DOHH2 (cell line): ENCODE measurements at regions not wholly inside any gene's neighbourhood (a gene's known extent, or its start where the extent isn't known, plus 50 kb on each side); places are given as distances from the start of the nearest gene placed in this dataset.

ENCODE experiments used
- EZH2phosphoT487 ChIP-seq: fragments of 200-600 bp; sonication (generic); IDR thresholded peaks from 2 replicates; pipeline ENCODE4 v1.6.1; 2017; ENCODE audit warnings: borderline replicate concordance, mild to moderate bottlenecking, antibody characterized with exemption, low read length, moderate library complexity, mixed read lengths
- TF ChIP-seq, protein P1 (sequence below): fragments of 200-600 bp; sonication (generic); IDR thresholded peaks from one replicate; pipeline ENCODE4 v1.5.1; 2014; ENCODE audit warnings: antibody characterized with exemption, mild to moderate bottlenecking, low read depth, low read length; ENCODE audit not compliant: poor library complexity, severe bottlenecking

DNA sequence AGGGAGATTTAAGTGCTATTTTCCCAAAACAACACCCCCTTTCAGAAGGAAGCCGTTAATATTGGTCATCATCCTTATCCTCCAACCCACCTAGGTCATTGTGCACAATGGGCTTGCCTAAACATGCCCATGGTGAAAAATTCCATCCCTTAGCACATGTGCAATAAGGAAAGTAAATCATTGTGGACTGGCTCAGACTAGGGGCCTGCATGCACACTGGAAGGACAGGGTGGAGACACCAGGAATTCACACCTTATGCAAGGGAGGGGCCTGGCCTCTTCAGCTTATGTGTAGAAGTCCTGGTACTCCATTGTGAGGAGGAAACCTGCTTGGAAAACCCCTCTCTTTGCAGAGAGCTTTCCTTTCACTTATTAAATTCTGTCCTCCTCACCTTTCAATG is 311.4 kb upstream of the NDST4 start:
- TF ChIP-seq, protein P1, sequence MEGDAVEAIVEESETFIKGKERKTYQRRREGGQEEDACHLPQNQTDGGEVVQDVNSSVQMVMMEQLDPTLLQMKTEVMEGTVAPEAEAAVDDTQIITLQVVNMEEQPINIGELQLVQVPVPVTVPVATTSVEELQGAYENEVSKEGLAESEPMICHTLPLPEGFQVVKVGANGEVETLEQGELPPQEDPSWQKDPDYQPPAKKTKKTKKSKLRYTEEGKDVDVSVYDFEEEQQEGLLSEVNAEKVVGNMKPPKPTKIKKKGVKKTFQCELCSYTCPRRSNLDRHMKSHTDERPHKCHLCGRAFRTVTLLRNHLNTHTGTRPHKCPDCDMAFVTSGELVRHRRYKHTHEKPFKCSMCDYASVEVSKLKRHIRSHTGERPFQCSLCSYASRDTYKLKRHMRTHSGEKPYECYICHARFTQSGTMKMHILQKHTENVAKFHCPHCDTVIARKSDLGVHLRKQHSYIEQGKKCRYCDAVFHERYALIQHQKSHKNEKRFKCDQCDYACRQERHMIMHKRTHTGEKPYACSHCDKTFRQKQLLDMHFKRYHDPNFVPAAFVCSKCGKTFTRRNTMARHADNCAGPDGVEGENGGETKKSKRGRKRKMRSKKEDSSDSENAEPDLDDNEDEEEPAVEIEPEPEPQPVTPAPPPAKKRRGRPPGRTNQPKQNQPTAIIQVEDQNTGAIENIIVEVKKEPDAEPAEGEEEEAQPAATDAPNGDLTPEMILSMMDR = no peak
- no peak for TF ChIP-seq EZH2phosphoT487
